ENCODE measurements at regions not wholly inside any gene's neighbourhood (a gene's known extent, or its start where the extent isn't known, plus 50 kb on each side); places are given as distances from the start of the nearest gene placed in this dataset.

- H3K9ac ChIP-seq (ENCODE audit: low read length) = no peak overlapping the region
- POLR2A ChIA-PET = no interaction called here
- H3K9me3 ChIP-seq (ENCODE audit: control insufficient read depth in 1 of 2, insufficient read depth in 1 of 2, low read depth in 1 of 2, low read length in 2 of 2) = no peaks in the 10 kb centered on the region
- H3K4me2 ChIP-seq (ENCODE audit: low read length) = no peak overlapping the region
- H3K27me3 ChIP-seq (ENCODE audit: insufficient read depth, low read length) = 0 out of 2 replicates have a peak, but pooled peaks cover 3% of the 10 kb centered on the region
- no TSS peak for BruUV-seq (replicated peaks)
- H3K4me1 ChIP-seq (ENCODE audit: control insufficient read depth in 1 of 2, insufficient read depth in 2 of 2, low read length in 2 of 2) = no peaks in the 10 kb centered on the region
- no peaks in the 10 kb centered on the region for H3K36me3 ChIP-seq (ENCODE audit: control insufficient read depth in 1 of 2, insufficient read depth in 2 of 2, low read length in 2 of 2)
- H3K79me2 ChIP-seq (ENCODE audit: insufficient read depth, low read length) = no peaks in the 10 kb centered on the region
- no peak overlapping the region for H3K4me3 ChIP-seq (replicated peaks in 1 of 2; ENCODE audit: low read depth in 1 of 2, low read length in 2 of 2)
- no peak for ATAC-seq
- H3K9me2 ChIP-seq (ENCODE audit: insufficient read depth) = no peaks in the 10 kb centered on the region
- no peak overlapping the region for H3K27ac ChIP-seq (ENCODE audit: low read depth, low read length)
- TF ChIP-seq SIN3A (IDR thresholded peaks at IDR 0.05; ENCODE audit: low read depth) = no peak
- H4K20me1 ChIP-seq (ENCODE audit: insufficient read depth) = no peaks in the 10 kb centered on the region
- no peak for DNase-seq (ENCODE audit: low read depth, low spot score)
- intact Hi-C loops (cut with micrococcal nuclease) = no loop called here
- RAD21 ChIA-PET (ENCODE audit: low non-redundant PET in 1 of 2, low total read pairs in 2 of 2, uncharacterized antibody in 2 of 2, unreplicated experiment in 2 of 2) = no interaction called here
- CTCF ChIA-PET = no interaction called here
- no peak overlapping the region for H2AFZ ChIP-seq (ENCODE audit: low read depth, low read length, poor library complexity, severe bottlenecking)
These were observed 376.1 kb downstream of the FBXW7 start for GRCh38 chr4:152159773-152160172.

- no peaks in the 10 kb centered on the region for H3K4me1 ChIP-seq (ENCODE audit: control insufficient read depth in 1 of 2, insufficient read depth in 2 of 2, low read length in 2 of 2)
- H2AFZ ChIP-seq (ENCODE audit: low read depth, low read length, poor library complexity, severe bottlenecking) = no peak overlapping the region
- POLR2A ChIA-PET = no interaction called here
- no peaks in the 10 kb centered on the region for H4K20me1 ChIP-seq (ENCODE audit: insufficient read depth)
- H3K4me2 ChIP-seq (ENCODE audit: low read length) = no peak overlapping the region
- no peaks in the 10 kb centered on the region for H3K36me3 ChIP-seq (ENCODE audit: control insufficient read depth in 1 of 2, insufficient read depth in 2 of 2, low read length in 2 of 2)
- H3K79me2 ChIP-seq (ENCODE audit: insufficient read depth, low read length) = no peaks in the 10 kb centered on the region
- TF ChIP-seq POLR2A (IDR thresholded peaks at IDR 0.05; ENCODE audit: borderline replicate concordance, extremely low read depth, insufficient read depth, insufficient read length) (no peak), JUND (IDR thresholded peaks at IDR 0.05) (no peak), EZH2phosphoT487 (IDR thresholded peaks at IDR 0.05; ENCODE audit: borderline replicate concordance) (no peak), YY1 (IDR thresholded peaks at IDR 0.05; ENCODE audit: extremely low read depth, insufficient replicate concordance, low read depth, low read length) (no peak)
- H3K9me3 ChIP-seq (ENCODE audit: control insufficient read depth in 1 of 2, insufficient read depth in 1 of 2, low read depth in 1 of 2, low read length in 2 of 2) = no peaks in the 10 kb centered on the region
- RAD21 ChIA-PET (ENCODE audit: low non-redundant PET in 1 of 2, low total read pairs in 2 of 2, uncharacterized antibody in 2 of 2, unreplicated experiment in 2 of 2) = no interaction called here
- no peak overlapping the region for H3K27ac ChIP-seq (ENCODE audit: low read depth, low read length)
- no peak overlapping the region for H3K9ac ChIP-seq (ENCODE audit: low read length)
- H3K27me3 ChIP-seq (ENCODE audit: insufficient read depth, low read length) = 0 out of 2 replicates have a peak, but pooled peaks cover 3% of the 10 kb centered on the region
- H3K9me2 ChIP-seq (ENCODE audit: insufficient read depth) = no peaks in the 10 kb centered on the region
- no peak overlapping the region for H3K4me3 ChIP-seq (replicated peaks in 1 of 2; ENCODE audit: low read depth in 1 of 2, low read length in 2 of 2)
- ATAC-seq = no peak
- DNase-seq (ENCODE audit: low read depth, low spot score) = no peak
- intact Hi-C loops (cut with micrococcal nuclease) = no loop called here
- BruUV-seq (replicated peaks) = no TSS peak
- CTCF ChIA-PET = no interaction called here
These were observed 377.7 kb downstream of the FBXW7 start for GRCh38 chr4:152158225-152158624.
